Lower leg skin (tissue), 4 donors: ENCODE measurements at regions not wholly inside any gene's neighbourhood (a gene's known extent, or its start where the extent isn't known, plus 50 kb on each side); places are given as distances from the start of the nearest gene placed in this dataset.

Experiments used
- DNase-seq, 2 donors: peaks; one replicate each; pipeline ENCODE4 v3.0.0-alpha.2; 2019; ENCODE audit warnings: low spot score in 2 of 2
- H3K4me3 ChIP-seq: fragments of 200-600 bp; sonication (generic); 2 replicates; pipeline ENCODE4 v1.5.1; 2017; ENCODE audit warnings: mild to moderate bottlenecking, low read depth; ENCODE audit not compliant: poor library complexity, severe bottlenecking
- CTCF ChIP-seq, 3 donors: fragments of 450-650 bp; IDR thresholded peaks; one replicate each; pipeline ENCODE4 v1.5.1; 2016; ENCODE audit warnings: antibody characterized with exemption in 3 of 3, mild to moderate bottlenecking in 3 of 3, moderate library complexity in 2 of 3
- POLR2A ChIP-seq, 2 donors: fragments of 450-650 bp; IDR thresholded peaks; one replicate each; pipeline ENCODE4 v1.6.1; 2016 to 2017; ENCODE audit warnings: antibody characterized with exemption in 2 of 2, mild to moderate bottlenecking in 1 of 2, moderate library complexity in 1 of 2
- WGBS, 2 donors: methylation state at CpG; one replicate each; pipeline ENCODE4 v1.1.5; 2018; 5-methylcytosine and 5-hydroxymethylcytosine counted together
- intact Hi-C: fragments of 100-400 bp; cut with DNase I; formaldehyde crosslinking; loops from one replicate; pipeline ENCODE4 v1.15.0; 2023; ENCODE audit warnings: low total_unique reads

GRCh38 chr7:130918129-130919052, 184.4 kb upstream of the KLF14 start:
- intact Hi-C loops: no loop called here
- TF ChIP-seq POLR2A (IDR thresholded peaks at IDR 0.05) (no peak), CTCF (IDR thresholded peaks at IDR 0.05) (no peak)
- no peak overlapping the region for H3K4me3 ChIP-seq
- WGBS, 2 donors: 83 to 84% methylated on average over 11 of the region's 11 CpGs
- DNase-seq: no peak

- no peak overlapping the region for H3K4me3 ChIP-seq
- DNase-seq: no peak
- TF ChIP-seq CTCF (IDR thresholded peaks at IDR 0.05) (no peak), POLR2A (IDR thresholded peaks at IDR 0.05) (no peak)
- intact Hi-C loops: no loop called here
- WGBS, 2 donors: 84 to 95% methylated on average over 2 of the region's 2 CpGs
These were observed 185.5 kb upstream of the KLF14 start for GRCh38 chr7:130919316-130920103.

- 77 to 85% methylated on average over 3 of the region's 3 CpGs for WGBS, 2 donors
- H3K4me3 ChIP-seq: no peak overlapping the region
- TF ChIP-seq POLR2A (IDR thresholded peaks at IDR 0.05): no peak
- no peak for TF ChIP-seq CTCF (IDR thresholded peaks at IDR 0.05)
- intact Hi-C loops: no loop called here
- peak in 1 of 2 donors; percentile 10 for DNase-seq
These were observed 186.1 kb upstream of the KLF14 start for GRCh38 chr7:130920122-130920521.

- WGBS, 2 donors: 69 to 84% methylated on average over 23 of the region's 23 CpGs
- no peak for DNase-seq
- no peak for TF ChIP-seq CTCF (IDR thresholded peaks at IDR 0.05)
- TF ChIP-seq POLR2A (IDR thresholded peaks at IDR 0.05): no peak
- intact Hi-C loops: no loop called here
- H3K4me3 ChIP-seq: no peak overlapping the region
These were observed 187.6 kb upstream of the KLF14 start for GRCh38 chr7:130921391-130922180.

- DNase-seq: no peak
- no peak for TF ChIP-seq POLR2A (IDR thresholded peaks at IDR 0.05)
- no peak for TF ChIP-seq CTCF (IDR thresholded peaks at IDR 0.05)
These were observed 188.5 kb upstream of the KLF14 start for GRCh38 chr7:130922206-130923112.

More at GRCh38 chr7:130922206-130923112, 188.5 kb upstream of the KLF14 start:
- intact Hi-C loops: no loop called here
- 60 to 65% methylated on average over 4 of the region's 4 CpGs for WGBS, 2 donors
- no peak overlapping the region for H3K4me3 ChIP-seq
